ENCODE measurements at regions not wholly inside any gene's neighbourhood (a gene's known extent, or its start where the extent isn't known, plus 50 kb on each side); places are given as distances from the start of the nearest gene placed in this dataset.
"Not testable (repeated sequence)": the region's sequence is repeated elsewhere in the genome, so short reads cannot be mapped to it uniquely, and the experiment has no call there.

DNA sequence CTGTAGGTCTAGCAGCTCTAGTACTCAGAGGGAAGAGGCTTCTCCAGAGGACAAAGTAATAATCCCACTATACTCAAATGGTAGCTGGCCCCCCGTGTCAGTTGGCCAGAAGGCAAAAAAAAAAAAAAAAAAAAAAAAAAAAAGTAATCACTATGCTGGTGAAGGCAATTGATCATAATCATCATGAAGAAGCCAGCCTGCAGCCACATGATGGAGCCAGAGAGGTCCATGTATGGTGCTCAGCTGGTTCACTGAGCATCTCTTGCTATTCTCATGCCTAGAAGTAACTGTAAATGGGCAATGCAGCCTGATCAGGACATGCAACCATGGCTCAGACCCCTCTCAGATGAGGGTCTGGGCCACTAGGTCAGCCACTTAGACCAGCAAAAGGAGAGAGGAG lies 378.8 kb downstream of the MED13L start:
- no peak for DNase-seq (ENCODE audit: low read depth in 4 of 4, low spot score in 3 of 4)

DNA sequence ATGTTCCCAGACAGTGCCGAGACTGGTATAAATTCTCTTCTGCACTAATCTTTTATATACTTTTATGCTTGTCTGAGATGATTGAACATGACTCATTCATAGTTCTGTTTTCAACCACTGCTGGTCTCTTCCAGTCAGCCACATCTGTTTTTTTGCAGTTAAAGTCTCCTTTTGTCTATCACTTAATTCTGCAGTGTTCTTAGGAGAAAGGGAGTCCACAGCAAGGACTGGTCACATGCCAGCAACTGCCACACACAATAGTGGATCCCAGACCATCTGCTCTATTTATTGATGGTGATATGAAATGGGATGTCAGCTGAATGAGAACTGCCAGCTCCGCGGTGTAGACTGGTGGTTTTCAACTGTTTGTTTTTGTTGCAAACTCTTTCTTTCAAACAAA lies 379.8 kb downstream of the MED13L start:
- DNase-seq (ENCODE audit: low read depth in 4 of 4, low spot score in 3 of 4), result no peak

DNA sequence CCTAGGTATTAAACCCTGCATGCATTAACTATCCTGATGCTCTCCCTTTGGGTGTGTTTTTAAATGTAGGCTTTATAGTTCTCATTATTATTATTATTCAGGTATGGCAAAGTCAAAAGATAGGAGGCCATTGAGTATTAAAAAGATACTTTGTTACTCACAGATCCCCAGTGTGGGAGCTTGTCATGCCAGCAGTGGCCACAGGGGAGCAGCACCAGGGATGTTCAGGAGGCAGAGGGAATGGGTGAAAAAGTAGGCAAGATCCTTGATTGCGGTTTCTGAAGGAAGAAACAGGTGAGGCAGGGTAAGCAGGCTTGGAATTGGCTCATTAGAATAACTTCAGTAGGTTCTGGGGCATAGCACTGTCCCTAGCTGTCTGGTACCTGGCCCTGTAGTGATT lies 382.2 kb downstream of the MED13L start:
- no peak for DNase-seq (ENCODE audit: low read depth in 4 of 4, low spot score in 3 of 4)

DNA sequence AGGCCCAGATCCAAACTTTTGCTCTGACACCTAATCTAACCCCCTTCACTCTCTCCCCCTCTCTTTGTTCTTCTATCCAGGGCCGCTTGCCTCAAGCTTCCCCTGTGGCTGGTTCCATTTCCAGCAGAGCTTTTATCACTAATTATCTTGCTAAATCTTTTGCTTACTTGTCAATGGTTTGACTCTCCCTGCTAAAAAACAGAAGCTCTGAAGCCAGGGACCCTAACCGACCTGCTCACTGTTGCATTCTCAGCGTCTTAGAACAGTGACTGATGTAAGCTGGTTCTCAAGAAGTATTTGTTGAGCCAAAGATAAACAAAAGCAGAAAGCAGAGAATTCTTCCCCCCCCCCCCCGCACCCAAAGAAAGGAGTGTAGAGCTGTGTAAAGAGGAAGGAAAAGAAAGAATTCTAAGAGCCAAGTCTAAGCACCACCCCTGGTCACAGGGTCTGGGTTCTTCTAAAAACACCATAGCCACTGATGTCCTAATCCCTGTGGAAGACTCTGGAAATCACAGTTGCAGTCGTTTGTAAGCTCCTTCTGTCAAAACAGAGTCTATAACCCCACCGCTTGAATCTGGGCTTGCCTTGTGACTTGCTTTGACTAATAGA lies 385.8 kb downstream of the MED13L start:
- no peak for DNase-seq (ENCODE audit: low read depth in 4 of 4, low spot score in 3 of 4)

DNA sequence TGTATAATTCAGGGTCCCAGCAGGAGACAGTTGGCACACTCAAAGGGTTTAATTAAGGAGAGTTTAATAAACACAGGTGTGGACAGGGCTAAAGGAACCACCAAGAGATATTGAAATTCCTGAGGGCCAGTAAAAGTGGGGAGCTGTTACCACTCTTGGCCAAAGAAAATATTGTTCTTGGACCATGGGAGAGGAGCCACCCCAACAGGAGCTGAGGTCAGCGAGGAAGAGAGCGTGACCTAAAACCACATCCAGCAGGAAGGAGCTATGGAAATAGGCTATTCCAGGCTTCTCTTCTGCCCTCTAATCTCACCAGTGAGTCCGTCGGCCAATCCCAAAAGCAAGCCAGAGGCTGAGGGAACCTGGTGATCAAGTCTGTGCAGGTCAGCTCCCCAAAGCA lies 390.8 kb downstream of the MED13L start:
- no peak for DNase-seq (ENCODE audit: low read depth in 4 of 4, low spot score in 3 of 4)

DNA sequence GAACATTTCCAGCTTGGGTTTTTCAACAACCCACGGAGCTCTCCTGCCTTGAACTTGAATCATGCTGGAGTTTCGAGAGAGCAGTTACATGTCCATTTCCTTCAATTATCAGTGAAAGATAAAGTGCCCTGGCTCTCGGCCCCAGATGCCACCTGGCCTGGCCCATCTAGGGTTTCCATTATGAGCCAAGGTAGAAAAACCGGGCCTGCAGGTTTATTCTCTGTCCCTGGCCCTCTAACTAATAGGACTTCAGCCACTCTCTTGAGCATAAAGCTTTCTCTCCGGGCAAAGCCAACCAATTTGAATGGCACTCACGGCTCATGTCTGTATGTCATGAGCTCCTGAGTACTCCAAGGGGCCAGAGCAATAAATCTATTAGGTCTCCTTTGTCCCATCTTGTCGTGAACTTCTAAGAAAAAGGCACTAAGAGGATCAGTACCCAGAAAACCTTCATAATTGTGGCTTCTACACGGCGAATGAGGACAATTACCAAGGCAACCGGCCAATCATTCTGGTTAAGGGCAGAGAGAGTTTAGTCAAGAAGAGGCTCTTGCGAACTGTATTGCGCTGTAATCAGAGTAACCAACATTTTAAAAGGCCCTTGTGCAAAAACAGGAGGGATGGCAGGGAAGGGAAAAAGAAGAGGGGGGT lies 392.3 kb downstream of the MED13L start:
- no peak for DNase-seq (ENCODE audit: low read depth in 4 of 4, low spot score in 3 of 4)

DNA sequence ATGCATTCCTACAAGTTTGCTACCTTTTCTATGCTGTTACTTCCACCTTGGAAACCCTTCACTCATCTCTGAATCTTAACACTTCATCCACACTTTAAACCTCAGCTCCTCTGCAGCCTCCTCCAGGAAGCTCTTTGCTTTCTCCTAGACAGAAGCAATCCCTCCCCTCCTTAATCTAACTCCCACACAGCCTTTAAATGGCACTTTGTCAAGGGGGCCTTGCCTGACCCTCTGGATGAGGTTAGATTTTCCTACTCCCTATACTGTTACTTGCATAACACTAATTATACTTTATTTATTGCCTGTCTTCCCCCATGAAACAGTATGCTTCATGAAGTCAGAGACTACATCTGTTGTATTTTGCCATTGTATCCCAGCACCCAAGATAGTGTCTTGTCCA lies 394.6 kb downstream of the MED13L start:
- no peak for DNase-seq (ENCODE audit: low read depth in 4 of 4, low spot score in 3 of 4)

DNA sequence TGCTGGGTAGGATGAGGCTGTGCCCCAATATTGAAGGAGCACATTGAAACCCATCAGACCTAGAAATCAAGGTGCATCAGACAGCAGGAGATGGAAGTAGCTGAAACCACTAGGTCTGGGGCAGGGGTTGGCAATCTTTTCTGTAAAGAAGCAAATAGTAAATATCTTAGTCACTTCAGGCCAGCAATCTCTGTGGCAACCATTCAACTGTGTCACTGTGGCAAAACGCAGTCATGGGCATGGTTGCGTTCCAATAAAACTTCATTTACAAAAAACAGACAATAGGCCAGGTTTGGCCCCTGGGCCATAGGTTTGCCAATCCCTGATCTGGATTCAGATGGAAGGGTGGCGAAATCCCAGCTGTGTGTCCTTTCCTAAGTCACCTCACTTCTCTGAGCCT lies 397.3 kb downstream of the MED13L start:
- no peak for DNase-seq (ENCODE audit: low read depth in 4 of 4, low spot score in 3 of 4)

DNA sequence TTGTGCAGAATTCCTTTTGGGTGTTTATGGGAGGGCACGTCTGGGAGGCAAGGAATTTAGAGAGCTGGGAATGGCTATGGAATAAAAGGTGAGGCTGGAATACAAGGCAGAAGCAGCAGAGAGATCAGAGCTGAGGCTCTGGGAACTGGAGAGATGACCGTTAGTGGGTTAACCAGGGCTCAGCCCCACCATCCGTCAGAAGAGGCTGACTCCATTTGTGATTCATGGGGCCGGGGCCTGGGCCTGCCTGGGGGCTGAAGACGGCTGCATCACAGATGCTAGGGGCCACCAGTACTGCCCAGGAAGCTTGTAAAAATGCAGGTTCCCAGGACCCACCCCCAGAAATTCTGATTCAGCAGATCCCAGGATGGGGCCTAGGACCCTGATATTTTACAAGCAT lies 398.1 kb downstream of the MED13L start:
- no peak for DNase-seq (ENCODE audit: low read depth in 4 of 4, low spot score in 3 of 4)

DNA sequence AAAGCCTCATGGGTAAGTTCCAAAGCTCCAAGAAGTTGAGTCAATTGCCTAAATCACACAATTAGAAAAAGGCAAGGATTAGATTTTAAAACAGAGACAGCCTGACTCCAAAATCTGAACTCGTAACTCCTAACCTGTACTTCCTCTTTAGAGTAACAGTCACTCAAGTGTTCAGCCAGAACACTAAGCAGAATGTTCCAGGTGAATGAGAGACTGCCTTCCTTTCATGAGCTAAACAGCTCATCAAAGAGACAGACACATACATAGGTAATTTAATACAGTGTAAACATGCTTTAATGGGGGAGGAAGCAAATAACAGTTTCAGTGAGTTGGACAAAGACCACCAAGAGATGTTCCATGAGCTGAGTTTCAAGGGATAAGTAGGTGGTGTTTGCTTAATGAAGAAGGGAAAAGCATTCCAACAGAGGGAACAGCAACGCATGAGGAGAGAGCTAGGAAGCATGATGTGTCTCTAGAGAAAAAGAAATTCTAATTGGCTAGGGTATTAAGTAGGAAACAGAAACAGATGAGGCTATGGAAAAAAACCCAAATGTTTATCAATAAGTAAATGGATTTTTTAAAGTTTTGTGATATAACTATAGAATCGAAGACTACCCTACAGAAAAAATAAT lies 403.9 kb downstream of the MED13L start:
- DNase-seq (ENCODE audit: low read depth in 4 of 4, low spot score in 3 of 4), result no peak

DNA sequence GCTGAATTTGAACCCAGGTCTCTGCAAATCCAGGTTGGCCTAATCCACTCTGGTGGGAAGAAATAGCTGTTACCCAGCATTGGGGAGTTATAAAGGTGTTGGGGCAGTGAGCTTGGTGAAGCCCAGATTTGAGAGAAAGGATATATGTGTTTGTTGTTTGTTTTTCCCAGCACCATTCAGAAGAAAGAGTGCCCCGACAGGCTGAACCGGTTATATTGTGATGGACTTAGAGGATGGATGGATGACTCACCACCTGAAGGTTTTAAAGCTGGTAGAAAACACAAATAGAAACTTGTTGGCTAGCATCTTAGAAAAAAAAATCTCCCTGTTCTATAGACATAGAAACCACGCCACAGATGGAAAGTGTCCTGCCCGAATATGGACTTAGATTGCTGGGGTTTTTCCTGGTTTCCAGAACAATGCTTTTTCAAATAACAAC lies 404.6 kb downstream of the MED13L start:
- no peak for DNase-seq (ENCODE audit: low read depth in 4 of 4, low spot score in 3 of 4)

DNA sequence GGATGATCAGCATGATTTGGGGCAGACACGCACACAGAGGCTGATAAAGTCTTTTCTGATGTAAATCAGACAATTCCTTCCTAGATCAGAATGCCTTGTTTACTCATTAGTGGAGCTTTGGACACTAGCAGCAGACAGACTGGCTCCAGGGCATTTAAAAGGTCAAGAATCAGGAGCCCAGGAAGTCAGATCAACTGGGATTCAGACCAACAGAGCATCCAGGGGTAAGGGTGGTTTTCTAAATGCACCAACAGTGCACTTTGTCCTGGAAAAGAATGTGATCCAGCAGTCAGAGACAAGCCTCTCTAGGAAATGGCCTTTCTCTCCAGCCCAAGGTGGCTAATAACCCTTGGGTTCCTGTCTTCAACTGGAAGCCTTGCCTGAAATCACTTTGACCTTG lies 405.3 kb downstream of the MED13L start:
- DNase-seq (ENCODE audit: low read depth in 4 of 4, low spot score in 3 of 4), result no peak

DNA sequence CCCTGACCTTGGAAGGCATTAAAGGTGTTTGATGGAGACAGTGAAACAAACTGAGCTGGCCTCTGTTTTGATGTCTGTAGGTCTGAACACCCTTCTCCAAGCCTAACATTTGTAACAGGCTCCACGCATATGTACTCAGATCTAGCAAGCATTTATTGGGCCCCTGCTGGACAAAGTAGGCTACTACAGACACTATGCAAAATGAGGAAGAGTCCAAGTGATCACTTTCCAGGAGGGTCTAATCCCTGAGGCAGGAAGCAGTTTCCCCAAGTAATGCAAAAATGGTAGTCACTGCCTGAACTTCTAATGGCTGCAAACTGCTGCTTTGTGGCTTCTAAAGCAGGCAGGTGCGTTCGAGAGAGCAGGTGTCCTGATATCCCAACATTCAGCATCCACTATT lies 405.8 kb downstream of the MED13L start:
- DNase-seq (ENCODE audit: low read depth in 4 of 4, low spot score in 3 of 4), result no peak

DNA sequence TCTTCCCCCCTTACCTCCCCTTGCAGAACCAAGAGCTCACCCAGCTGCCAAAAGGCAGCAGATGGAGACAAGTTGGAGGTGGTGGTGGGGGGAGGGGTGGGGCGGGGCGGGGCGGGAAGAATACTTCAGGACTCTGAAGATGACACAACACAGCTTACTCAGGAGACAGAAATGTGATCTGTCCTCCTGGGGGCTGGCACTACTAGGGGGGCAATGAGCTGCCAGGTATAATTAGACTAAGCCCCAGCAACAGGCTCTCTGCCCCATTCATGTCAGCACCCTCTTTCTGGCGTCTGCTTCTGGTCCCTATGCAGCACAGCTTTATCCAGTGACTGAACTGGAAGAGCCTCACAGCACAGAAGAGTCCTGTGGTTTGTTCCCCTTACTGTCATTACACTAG lies 407.0 kb downstream of the MED13L start:
- no peak for DNase-seq (ENCODE audit: low read depth in 4 of 4, low spot score in 3 of 4)

DNA sequence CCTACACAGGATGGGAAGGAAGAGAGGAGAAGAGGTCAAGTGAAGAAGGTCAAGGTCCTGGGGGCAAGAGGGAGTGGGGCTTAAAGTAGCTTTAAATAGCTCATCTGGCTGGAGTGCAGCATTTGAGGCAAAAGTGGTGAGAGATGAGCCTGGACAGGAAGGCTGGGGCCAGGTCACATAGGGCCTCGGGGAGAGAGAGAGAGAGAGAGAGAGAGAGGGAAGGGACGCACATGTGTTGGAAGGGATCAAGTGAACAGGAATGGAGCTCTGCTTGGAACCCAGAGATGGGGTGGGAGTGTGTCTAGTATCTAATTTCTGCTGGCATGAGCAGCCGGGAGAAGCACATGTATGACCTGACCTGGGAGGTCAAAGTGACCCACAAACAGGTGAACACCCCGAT lies 407.5 kb downstream of the MED13L start:
- DNase-seq (ENCODE audit: low read depth in 4 of 4, low spot score in 3 of 4), result no peak

DNA sequence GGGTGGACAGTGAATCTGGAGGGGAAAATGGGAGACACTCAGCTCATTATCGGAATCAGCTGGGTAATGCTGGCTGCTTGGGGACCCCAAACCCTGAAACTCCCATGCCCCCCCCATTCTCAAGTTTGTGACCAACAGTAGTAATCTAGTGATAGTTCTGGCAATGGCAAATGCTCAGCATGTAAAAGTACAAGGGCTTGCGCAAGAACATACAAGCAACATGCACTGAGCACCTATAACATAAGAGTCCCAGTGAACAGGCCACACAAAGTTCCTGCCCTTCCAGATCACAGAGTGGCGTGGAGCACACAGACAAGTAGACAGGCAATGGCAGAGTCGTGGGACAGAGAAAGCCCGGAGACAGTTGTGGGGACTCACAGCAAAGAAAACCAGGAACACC lies 407.9 kb downstream of the MED13L start:
- DNase-seq (ENCODE audit: low read depth in 4 of 4, low spot score in 3 of 4), result no peak

DNA sequence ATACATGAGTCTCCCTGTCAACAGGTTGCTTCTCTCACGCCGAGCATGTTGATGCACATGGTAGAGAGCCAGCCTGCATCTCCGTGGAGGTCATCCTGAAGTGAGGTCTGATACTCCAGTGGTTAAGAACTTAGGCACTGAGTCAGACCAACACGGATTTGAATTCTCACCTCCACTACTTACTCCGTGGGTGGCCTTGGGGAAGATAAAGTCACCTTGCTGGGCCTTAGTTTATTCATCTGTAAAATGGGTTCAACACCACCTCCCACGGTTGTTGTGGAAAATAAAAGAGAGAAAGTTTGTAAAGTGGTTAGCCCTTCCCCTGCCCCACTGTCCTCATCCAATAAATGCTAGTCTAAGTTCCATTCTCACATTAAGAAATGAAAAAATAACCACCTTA lies 408.9 kb downstream of the MED13L start:
- DNase-seq (ENCODE audit: low read depth in 4 of 4, low spot score in 3 of 4), result no peak

DNA sequence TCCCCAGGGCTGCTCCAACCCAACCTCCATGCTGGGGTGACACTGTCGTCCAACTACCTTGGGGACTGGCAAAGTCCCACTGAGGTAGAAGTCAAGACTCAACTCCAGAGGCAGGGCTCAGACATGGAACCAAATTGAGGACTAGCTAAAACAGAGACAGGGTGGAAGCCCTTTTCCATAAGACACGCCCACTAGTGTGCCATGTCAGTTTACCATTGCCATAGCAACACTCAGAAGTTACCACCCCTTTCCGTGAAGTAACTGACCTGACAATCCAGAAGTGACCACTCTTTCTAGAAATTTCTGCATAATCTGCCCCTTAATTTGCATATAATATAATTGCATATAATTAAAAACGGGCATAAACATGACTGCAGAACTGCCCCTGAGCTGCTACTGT lies 409.6 kb downstream of the MED13L start:
- DNase-seq (ENCODE audit: low read depth in 4 of 4, low spot score in 3 of 4), result no peak

DNA sequence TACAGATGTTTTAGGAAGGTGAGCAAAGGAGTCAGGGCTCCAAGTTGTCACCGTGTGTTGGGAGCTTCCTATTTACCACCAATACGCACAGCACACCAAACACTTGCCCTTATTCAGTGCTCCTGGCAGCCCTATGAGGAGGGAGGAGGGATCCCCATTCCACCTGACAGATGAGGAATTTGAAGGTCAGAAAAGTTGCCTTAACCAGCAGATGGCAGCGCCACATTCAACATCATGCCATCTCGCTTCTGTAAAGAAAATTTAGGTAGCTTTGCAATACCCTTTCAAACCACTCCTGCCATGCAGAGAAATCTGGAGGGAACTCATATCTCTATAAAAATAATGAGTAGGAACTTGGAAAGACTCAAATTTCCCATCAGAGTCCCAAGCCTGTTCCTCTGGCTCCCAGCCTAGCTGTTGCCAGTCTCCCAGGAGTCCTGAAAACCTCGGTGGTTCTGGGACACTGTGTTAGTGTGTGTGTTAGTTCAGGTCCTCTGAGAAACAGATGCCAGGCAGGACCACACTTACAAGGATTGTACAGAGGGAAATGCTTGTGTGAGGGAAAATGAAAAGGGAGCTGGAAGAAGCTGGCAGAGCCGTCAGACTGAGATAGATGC lies 410.5 kb downstream of the MED13L start:
- no peak for DNase-seq (ENCODE audit: low read depth in 4 of 4, low spot score in 3 of 4)

DNA sequence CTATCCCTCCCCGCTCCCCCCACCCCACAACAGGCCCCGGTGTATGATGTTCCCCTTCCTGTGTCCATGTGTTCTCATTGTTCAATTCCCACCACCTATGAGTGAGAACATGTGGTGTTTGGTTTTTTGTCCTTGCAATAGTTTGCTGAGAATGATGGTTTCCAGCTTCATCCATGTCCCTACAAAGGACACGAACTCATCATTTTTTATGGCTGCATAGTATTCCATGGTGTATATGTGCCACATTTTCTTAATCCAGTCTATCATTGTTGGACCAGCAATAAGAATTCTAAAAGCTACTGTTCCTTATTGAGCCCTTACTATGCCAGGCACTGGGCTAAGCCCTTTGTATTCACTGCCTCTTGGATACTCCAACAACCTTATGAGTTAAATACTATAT lies 411.2 kb downstream of the MED13L start:
- not testable (repeated sequence) for DNase-seq (ENCODE audit: low read depth in 4 of 4, low spot score in 3 of 4)

DNA sequence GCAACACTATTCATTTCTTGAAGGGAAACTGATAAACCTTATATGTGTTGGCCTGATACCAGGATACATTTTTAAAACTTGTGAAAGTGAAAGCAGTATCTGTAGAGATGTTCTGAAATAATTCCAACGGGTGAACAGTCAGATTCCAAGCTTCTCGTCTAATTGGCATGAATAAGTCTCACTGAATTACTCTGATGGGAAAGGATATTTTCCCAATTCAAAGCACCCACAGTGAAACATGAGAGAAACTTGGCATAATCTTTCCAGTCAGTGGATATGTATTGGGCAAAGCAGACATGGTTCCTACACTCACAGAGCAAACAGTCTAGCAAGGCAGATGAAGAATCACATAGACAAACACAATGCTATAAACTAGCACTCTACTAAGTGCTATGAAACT lies 413.1 kb downstream of the MED13L start:
- DNase-seq (ENCODE audit: low read depth in 4 of 4, low spot score in 3 of 4), result no peak

DNA sequence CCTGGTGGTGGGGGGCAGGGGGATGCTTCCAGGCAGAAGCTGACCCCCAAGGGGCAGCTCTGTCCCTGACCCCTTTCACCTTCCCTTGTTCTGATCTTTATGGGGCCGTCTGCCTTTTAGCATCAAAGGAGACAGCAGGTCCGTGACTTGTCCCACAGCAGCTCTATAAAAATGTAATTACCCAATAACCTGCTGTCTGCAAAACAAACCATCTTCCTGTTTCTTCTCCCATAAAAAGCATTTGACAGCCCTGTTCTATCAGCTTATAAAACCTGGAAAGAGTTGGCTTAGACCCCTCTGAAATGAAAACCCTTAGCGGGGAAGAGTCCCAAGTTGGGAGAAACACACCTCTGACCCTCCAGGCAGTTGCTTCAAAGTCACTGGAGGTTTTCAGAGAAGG lies 416.9 kb downstream of the MED13L start:
- DNase-seq (ENCODE audit: low read depth in 4 of 4, low spot score in 3 of 4), result no peak
